HCT116 (cell line): ENCODE measurements at regions not wholly inside any gene's neighbourhood (a gene's known extent, or its start where the extent isn't known, plus 50 kb on each side); places are given as distances from the start of the nearest gene placed in this dataset.
"Not testable (repeated sequence)": the region's sequence is repeated elsewhere in the genome, so short reads cannot be mapped to it uniquely, and the experiment has no call there.

ENCODE experiments used
- ATAC-seq: fragments of 200-7000 bp; cut with Tn5 transposase; 2 replicates; pipeline ENCODE4 v1.9.1; 2020; ENCODE audit warnings: mild to moderate bottlenecking, moderate library complexity
- BruUV-seq: library from RNA; stranded (reverse); fragments of 400-500 nt; replicated peaks from 2 replicates; lab custom pipeline; 2021; lab: Mats Ljungman, UMichigan
- CTCF ChIA-PET: fragments of 300-600 bp; sonication (Branson Sonifier 250); formaldehyde crosslinking; loops from one replicate; lab custom pipeline; 2021; ENCODE audit warnings: antibody characterized with exemption; lab: Charles Lee
- POLR2A ChIA-PET: fragments of 300-600, 350-600 bp; sonication (Branson Sonifier 250); formaldehyde crosslinking; loops from one replicate; lab custom pipeline; 2021; ENCODE audit warnings: antibody characterized with exemption; lab: Charles Lee
- RAD21 ChIA-PET, 2 experiments: fragments of 300-600 bp; sonication (Branson Sonifier 250); formaldehyde crosslinking; loops; one replicate each; lab custom pipeline; 2023; ENCODE audit warnings: low total read pairs in 2 of 2; ENCODE audit not compliant: uncharacterized antibody in 2 of 2, unreplicated experiment in 2 of 2, low non-redundant PET in 1 of 2; lab: Charles Lee
- DNase-seq: peaks from one replicate; pipeline ENCODE4 v3.0.0-alpha.2; 2010; ENCODE audit warnings: low read depth, low spot score
- H2AFZ ChIP-seq: fragments of 200-600 bp; shearing (Covaris generic), sonication (generic); 2 replicates; pipeline ENCODE4 v1.6.1; 2017; ENCODE audit warnings: low read depth, mixed run types, mixed read lengths, antibody characterized with exemption, low read length; ENCODE audit not compliant: poor library complexity, severe bottlenecking
- H3K27ac ChIP-seq: 2 replicates; pipeline ENCODE4 v1.5.1; 2012; ENCODE audit warnings: low read depth, low read length
- H3K27me3 ChIP-seq: fragments of 200-600 bp; sonication (generic); 2 replicates; pipeline ENCODE4 v1.6.1; 2016; ENCODE audit warnings: mixed run types, low read length, mixed read lengths; ENCODE audit not compliant: insufficient read depth
- H3K36me3 ChIP-seq, 2 experiments: fragments of 200-500 bp in 1 of 2; fragments of 200-600 bp in 1 of 2; sonication (Bioruptor generic) in 1 of 2; sonication (generic) in 1 of 2; 2 replicates each; pipeline versions ENCODE4 v1.5.1 to v1.6.1; 2014 to 2016; ENCODE audit warnings: low read length in 2 of 2, inconsistent platforms in 1 of 2, mixed read lengths in 1 of 2, mixed run types in 1 of 2; ENCODE audit not compliant: insufficient read depth in 2 of 2, control insufficient read depth in 1 of 2
- H3K4me1 ChIP-seq, 2 experiments: fragments of 200-600 bp in 1 of 2; sonication (generic) in 1 of 2; 2 replicates each; pipeline versions ENCODE4 v1.5.1 to v1.6.1; 2012 to 2017; ENCODE audit warnings: low read length in 2 of 2, inconsistent platforms in 1 of 2, mild to moderate bottlenecking in 1 of 2, mixed read lengths in 1 of 2, mixed run types in 1 of 2, moderate library complexity in 1 of 2; ENCODE audit not compliant: insufficient read depth in 2 of 2, control insufficient read depth in 1 of 2
- H3K4me2 ChIP-seq: fragments of 200-600 bp; sonication (generic); 2 replicates; pipeline ENCODE4 v1.6.1; 2017; ENCODE audit warnings: mixed run types, low read length, mixed read lengths
- H3K4me3 ChIP-seq, 2 experiments: fragments of 200-600 bp in 1 of 2; sonication (generic) in 1 of 2; replicated peaks in 1 of 2; 2 replicates each; pipeline ENCODE4 v1.5.1; 2011 to 2016; ENCODE audit warnings: low read length in 2 of 2, control low read depth in 1 of 2, low read depth in 1 of 2, mild to moderate bottlenecking in 1 of 2, mixed read lengths in 1 of 2, mixed run types in 1 of 2
- H3K79me2 ChIP-seq: fragments of 200-600 bp; sonication (generic); 2 replicates; pipeline ENCODE4 v1.6.1; 2017; ENCODE audit warnings: mild to moderate bottlenecking, mixed run types, low read length, moderate library complexity, mixed read lengths; ENCODE audit not compliant: insufficient read depth
- H3K9ac ChIP-seq: fragments of 200-600 bp; sonication (generic); 2 replicates; pipeline ENCODE4 v1.6.1; 2016; ENCODE audit warnings: low read length, mixed read lengths
- H3K9me2 ChIP-seq: fragments of 200-600 bp; sonication (generic), shearing (Covaris generic); 2 replicates; pipeline ENCODE4 v1.6.1; 2017; ENCODE audit warnings: mixed run types, mild to moderate bottlenecking, moderate library complexity; ENCODE audit not compliant: insufficient read depth
- H3K9me3 ChIP-seq, 2 experiments: fragments of 200-500 bp in 1 of 2; fragments of 200-600 bp in 1 of 2; sonication (Bioruptor generic) in 1 of 2; sonication (generic) in 1 of 2; 2 replicates each; pipeline ENCODE4 v1.6.1; 2014 to 2017; ENCODE audit warnings: low read length in 2 of 2, mixed read lengths in 2 of 2, inconsistent platforms in 1 of 2, low read depth in 1 of 2, mild to moderate bottlenecking in 1 of 2, mixed run types in 1 of 2, moderate library complexity in 1 of 2; ENCODE audit not compliant: control insufficient read depth in 1 of 2, insufficient read depth in 1 of 2
- H4K20me1 ChIP-seq: fragments of 200-600 bp; sonication (generic), shearing (Covaris generic); 2 replicates; pipeline ENCODE4 v1.6.1; 2017; ENCODE audit warnings: mixed run types, mild to moderate bottlenecking, moderate library complexity; ENCODE audit not compliant: insufficient read depth
- EZH2 ChIP-seq: fragments of 200-600 bp; sonication (generic); IDR thresholded peaks from 2 replicates; pipeline ENCODE4 v1.6.1; 2017; ENCODE audit warnings: antibody characterized with exemption, mixed run types
- JUND ChIP-seq: IDR thresholded peaks from 2 replicates; pipeline ENCODE4 v1.6.1; 2012
- POLR2AphosphoS5 ChIP-seq: IDR thresholded peaks from 2 replicates; pipeline ENCODE4 v1.6.1; 2011; ENCODE audit warnings: mild to moderate bottlenecking, low read depth, low read length, moderate library complexity
- RAD21 ChIP-seq: IDR thresholded peaks from 2 replicates; pipeline ENCODE4 v1.6.1; 2012; ENCODE audit warnings: low read depth, mild to moderate bottlenecking
- SP1 ChIP-seq: IDR thresholded peaks from 2 replicates; pipeline ENCODE4 v1.6.1; 2012; ENCODE audit warnings: low read depth
- YY1 ChIP-seq: IDR thresholded peaks from 2 replicates; pipeline ENCODE4 v1.6.1; 2011; ENCODE audit warnings: low read length, low read depth, moderate library complexity, mild to moderate bottlenecking; ENCODE audit not compliant: insufficient replicate concordance; ENCODE audit errors: extremely low read depth
- intact Hi-C: fragments of 100-400 bp; cut with micrococcal nuclease; formaldehyde crosslinking; loops from 2 replicates; pipeline ENCODE4 v1.10.0; 2022
- TF ChIP-seq, protein P1 (sequence below): IDR thresholded peaks from 2 replicates; pipeline ENCODE4 v1.6.1; 2011; ENCODE audit warnings: mild to moderate bottlenecking, low read length, moderate library complexity; ENCODE audit not compliant: insufficient replicate concordance; ENCODE audit errors: extremely low read depth
- TF ChIP-seq, protein P2 (sequence below): IDR thresholded peaks from 2 replicates; pipeline ENCODE4 v1.6.1; 2012
- TF ChIP-seq, protein P3 (sequence below): IDR thresholded peaks from 2 replicates; pipeline ENCODE4 v1.6.1; 2012; ENCODE audit warnings: low read depth

DNA sequence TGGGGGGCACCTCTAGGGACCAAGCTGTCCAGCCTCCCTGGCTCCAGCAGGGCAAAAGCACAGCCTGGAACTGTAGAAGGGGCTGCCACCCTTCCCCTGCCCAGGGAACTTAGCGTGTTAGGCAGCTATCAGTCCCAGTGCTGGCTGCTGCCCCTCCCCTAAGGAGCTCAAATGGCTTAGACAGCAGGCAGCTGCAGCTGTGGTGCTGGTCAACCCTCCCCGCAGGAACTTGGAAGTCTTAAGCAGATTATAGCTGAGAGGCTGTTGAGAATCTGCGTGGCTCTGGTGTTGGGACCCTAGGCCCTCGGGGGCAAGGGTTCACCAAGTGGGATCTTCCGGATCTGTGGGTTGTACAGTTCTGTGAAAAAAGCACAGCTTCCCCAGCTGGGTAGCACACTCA lies 536.5 kb upstream of the CDH10 start (continued):
- TF ChIP-seq, protein P1, sequence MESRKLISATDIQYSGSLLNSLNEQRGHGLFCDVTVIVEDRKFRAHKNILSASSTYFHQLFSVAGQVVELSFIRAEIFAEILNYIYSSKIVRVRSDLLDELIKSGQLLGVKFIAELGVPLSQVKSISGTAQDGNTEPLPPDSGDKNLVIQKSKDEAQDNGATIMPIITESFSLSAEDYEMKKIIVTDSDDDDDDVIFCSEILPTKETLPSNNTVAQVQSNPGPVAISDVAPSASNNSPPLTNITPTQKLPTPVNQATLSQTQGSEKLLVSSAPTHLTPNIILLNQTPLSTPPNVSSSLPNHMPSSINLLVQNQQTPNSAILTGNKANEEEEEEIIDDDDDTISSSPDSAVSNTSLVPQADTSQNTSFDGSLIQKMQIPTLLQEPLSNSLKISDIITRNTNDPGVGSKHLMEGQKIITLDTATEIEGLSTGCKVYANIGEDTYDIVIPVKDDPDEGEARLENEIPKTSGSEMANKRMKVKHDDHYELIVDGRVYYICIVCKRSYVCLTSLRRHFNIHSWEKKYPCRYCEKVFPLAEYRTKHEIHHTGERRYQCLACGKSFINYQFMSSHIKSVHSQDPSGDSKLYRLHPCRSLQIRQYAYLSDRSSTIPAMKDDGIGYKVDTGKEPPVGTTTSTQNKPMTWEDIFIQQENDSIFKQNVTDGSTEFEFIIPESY, result no peak

DNA sequence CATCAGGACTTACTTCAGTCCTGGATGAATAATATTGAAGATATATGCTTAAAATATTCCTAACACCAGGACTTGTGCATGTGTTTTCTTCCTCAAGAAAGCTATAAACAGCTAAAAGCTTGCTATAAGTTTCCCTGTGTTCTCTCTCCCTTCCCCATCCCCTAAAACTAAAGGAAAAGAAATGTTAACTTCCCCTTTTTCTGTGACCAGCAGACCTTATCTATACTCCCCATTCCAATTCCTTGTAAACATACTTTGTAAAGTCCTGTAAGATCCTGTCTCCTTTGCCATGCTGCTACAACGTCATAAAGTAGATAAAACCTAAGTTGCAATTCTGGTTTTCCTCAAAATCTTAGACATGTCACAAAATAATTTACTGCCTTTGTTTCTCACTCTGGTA lies 517.8 kb upstream of the CDH10 start:
- H3K4me2 ChIP-seq, H3K4me1 ChIP-seq, H3K79me2 ChIP-seq, BruUV-seq, intact Hi-C loops, H3K27me3 ChIP-seq, POLR2A ChIA-PET, H3K4me3 ChIP-seq, CTCF ChIA-PET, DNase-seq, H3K9ac ChIP-seq, H3K27ac ChIP-seq, H4K20me1 ChIP-seq, H2AFZ ChIP-seq, H3K9me2 ChIP-seq, H3K36me3 ChIP-seq, H3K9me3 ChIP-seq, RAD21 ChIA-PET, ATAC-seq: not testable (repeated sequence)

DNA sequence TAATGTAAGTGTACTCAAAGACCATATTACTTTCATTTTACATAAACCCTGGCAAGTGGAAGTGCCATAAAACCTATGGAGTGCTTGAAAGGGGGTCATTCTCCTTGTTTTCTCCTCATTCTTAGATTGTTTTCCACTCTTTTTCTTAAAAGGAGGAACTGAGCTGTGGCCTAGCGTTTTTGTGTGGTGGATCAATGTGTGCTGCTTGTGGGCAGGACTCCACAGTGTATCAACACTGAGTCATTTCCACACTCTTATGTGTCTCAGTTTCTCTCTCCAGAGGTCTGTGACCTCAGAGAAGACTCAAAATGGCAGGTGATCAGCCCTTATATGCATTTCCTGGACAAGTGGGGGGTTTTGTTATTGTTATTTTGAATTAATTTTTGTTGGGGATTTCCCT lies 516.1 kb upstream of the CDH10 start:
- Histone ChIP-seq H3K9ac (no peak overlapping the region), H3K9me2 (no peaks in the 10 kb centered on the region), H3K27me3 (no peaks in the 10 kb centered on the region), H3K79me2 (no peaks in the 10 kb centered on the region), H3K4me3 (no peak overlapping the region), H4K20me1 (no peaks in the 10 kb centered on the region), H3K4me2 (no peak overlapping the region), H3K36me3 (no peaks in the 10 kb centered on the region), H2AFZ (no peak overlapping the region)
- POLR2A ChIA-PET, result no interaction called here
- no peak for DNase-seq
- no TSS peak for BruUV-seq
- CTCF ChIA-PET, result no interaction called here
- no peak for TF ChIP-seq SP1
- no peak for TF ChIP-seq EZH2
- TF ChIP-seq JUND, result no peak
- TF ChIP-seq RAD21, result no peak
- no peak for TF ChIP-seq YY1
- no peak for TF ChIP-seq POLR2AphosphoS5
- TF ChIP-seq, protein P2, sequence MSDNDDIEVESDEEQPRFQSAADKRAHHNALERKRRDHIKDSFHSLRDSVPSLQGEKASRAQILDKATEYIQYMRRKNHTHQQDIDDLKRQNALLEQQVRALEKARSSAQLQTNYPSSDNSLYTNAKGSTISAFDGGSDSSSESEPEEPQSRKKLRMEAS, result no peak
- TF ChIP-seq, protein P3, sequence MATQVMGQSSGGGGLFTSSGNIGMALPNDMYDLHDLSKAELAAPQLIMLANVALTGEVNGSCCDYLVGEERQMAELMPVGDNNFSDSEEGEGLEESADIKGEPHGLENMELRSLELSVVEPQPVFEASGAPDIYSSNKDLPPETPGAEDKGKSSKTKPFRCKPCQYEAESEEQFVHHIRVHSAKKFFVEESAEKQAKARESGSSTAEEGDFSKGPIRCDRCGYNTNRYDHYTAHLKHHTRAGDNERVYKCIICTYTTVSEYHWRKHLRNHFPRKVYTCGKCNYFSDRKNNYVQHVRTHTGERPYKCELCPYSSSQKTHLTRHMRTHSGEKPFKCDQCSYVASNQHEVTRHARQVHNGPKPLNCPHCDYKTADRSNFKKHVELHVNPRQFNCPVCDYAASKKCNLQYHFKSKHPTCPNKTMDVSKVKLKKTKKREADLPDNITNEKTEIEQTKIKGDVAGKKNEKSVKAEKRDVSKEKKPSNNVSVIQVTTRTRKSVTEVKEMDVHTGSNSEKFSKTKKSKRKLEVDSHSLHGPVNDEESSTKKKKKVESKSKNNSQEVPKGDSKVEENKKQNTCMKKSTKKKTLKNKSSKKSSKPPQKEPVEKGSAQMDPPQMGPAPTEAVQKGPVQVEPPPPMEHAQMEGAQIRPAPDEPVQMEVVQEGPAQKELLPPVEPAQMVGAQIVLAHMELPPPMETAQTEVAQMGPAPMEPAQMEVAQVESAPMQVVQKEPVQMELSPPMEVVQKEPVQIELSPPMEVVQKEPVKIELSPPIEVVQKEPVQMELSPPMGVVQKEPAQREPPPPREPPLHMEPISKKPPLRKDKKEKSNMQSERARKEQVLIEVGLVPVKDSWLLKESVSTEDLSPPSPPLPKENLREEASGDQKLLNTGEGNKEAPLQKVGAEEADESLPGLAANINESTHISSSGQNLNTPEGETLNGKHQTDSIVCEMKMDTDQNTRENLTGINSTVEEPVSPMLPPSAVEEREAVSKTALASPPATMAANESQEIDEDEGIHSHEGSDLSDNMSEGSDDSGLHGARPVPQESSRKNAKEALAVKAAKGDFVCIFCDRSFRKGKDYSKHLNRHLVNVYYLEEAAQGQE, result no peak
- TF ChIP-seq, all 23 proteins: peak for 0
- ATAC-seq, result no peak
- RAD21 ChIA-PET, result no interaction called here
- Histone ChIP-seq H3K27ac (no peak overlapping the region), H3K9me3 (peaks cover 4 to 15% of the 10 kb centered on the region in 2 experiments; a peak in 2 of 4 replicates), H3K4me1 (no peaks in the 10 kb centered on the region)
- intact Hi-C loops, result no loop called here
